ENCODE measurements at regions not wholly inside any gene's neighbourhood (a gene's known extent, or its start where the extent isn't known, plus 50 kb on each side); places are given as distances from the start of the nearest gene placed in this dataset.

- no peak for DNase-seq
These were observed 154.1 kb downstream of the FOXA2 start for GRCh38 chr20:22430154-22430745.

GRCh38 chr20:22429175-22430153, 154.9 kb downstream of the FOXA2 start:
- no peak for DNase-seq

GRCh38 chr20:22428051-22428450, 156.3 kb downstream of the FOXA2 start:
- DNase-seq = no peak

GRCh38 chr20:22426772-22427171, 157.6 kb downstream of the FOXA2 start:
- DNase-seq = no peak

GRCh38 chr20:22425344-22426295, 158.8 kb downstream of the FOXA2 start:
- no peak for DNase-seq

- no peak for DNase-seq
These were observed 161.1 kb downstream of the FOXA2 start for GRCh38 chr20:22423190-22423832.

- no peak for DNase-seq
These were observed 164.2 kb downstream of the FOXA2 start for GRCh38 chr20:22420116-22420598.

GRCh38 chr20:22418738-22419137, 165.6 kb downstream of the FOXA2 start:
- DNase-seq = no peak

- no peak for DNase-seq
These were observed 170.0 kb downstream of the FOXA2 start for GRCh38 chr20:22414305-22414742.

GRCh38 chr20:22412977-22413868, 171.1 kb downstream of the FOXA2 start:
- no peak for DNase-seq

- DNase-seq = no peak
These were observed 172.5 kb downstream of the FOXA2 start for GRCh38 chr20:22411627-22412450.

- DNase-seq = no peak
These were observed 173.1 kb downstream of the FOXA2 start for GRCh38 chr20:22411286-22411626.

GRCh38 chr20:22410556-22411130, 173.7 kb downstream of the FOXA2 start:
- DNase-seq = no peak

GRCh38 chr20:22408521-22409402, 175.6 kb downstream of the FOXA2 start:
- DNase-seq = no peak

GRCh38 chr20:22407237-22408193, 176.9 kb downstream of the FOXA2 start:
- DNase-seq = no peak

- DNase-seq = no peak
These were observed 179.8 kb downstream of the FOXA2 start for GRCh38 chr20:22404419-22405170.

Measured in DMS79 (cell line).